Astrocyte (in vitro differentiated cells and primary cell): ENCODE measurements at regions not wholly inside any gene's neighbourhood (a gene's known extent, or its start where the extent isn't known, plus 50 kb on each side); places are given as distances from the start of the nearest gene placed in this dataset.

Experiments used
- DNase-seq: peaks from one replicate; pipeline ENCODE4 v3.0.0-alpha.2; 2010; ENCODE audit warnings: low read depth
- FAIRE-seq: peaks from 2 replicates; lab custom pipeline; 2011; peaks lifted over from hg19 to GRCh38; lab: Jason Lieb, UNC
- H2AFZ ChIP-seq: 2 replicates; pipeline ENCODE4 v1.6.0; 2012; ENCODE audit warnings: low read depth, low read length, inconsistent platforms
- H3K27ac ChIP-seq: 2 replicates; pipeline ENCODE4 v1.5.1; 2011; ENCODE audit warnings: low read depth, low read length, inconsistent platforms
- H3K27me3 ChIP-seq: 2 replicates; pipeline ENCODE4 v1.6.0; 2011; ENCODE audit warnings: low read length, inconsistent platforms; ENCODE audit not compliant: insufficient read depth
- H3K36me3 ChIP-seq: 2 replicates; pipeline ENCODE4 v1.5.1; 2011; ENCODE audit warnings: low read length, inconsistent platforms; ENCODE audit not compliant: insufficient read depth
- H3K4me1 ChIP-seq: 2 replicates; pipeline ENCODE4 v1.5.1; 2011; ENCODE audit warnings: low read length, inconsistent platforms; ENCODE audit not compliant: insufficient read depth
- H3K4me2 ChIP-seq: 2 replicates; pipeline ENCODE4 v1.6.0; 2012; ENCODE audit warnings: low read length, inconsistent platforms
- H3K4me3 ChIP-seq: 2 replicates; pipeline ENCODE4 v1.5.1; 2011; ENCODE audit warnings: low read depth, mild to moderate bottlenecking, low read length, inconsistent platforms; ENCODE audit not compliant: insufficient read depth
- H3K79me2 ChIP-seq: 2 replicates; pipeline ENCODE4 v1.6.0; 2012; ENCODE audit warnings: mild to moderate bottlenecking, low read length, inconsistent platforms; ENCODE audit not compliant: insufficient read depth
- H3K9ac ChIP-seq: 2 replicates; pipeline ENCODE4 v1.6.0; 2012; ENCODE audit warnings: mild to moderate bottlenecking, low read length, inconsistent platforms
- H3K9me3 ChIP-seq: 2 replicates; pipeline ENCODE4 v1.5.1; 2012; ENCODE audit warnings: low read depth, mild to moderate bottlenecking, low read length, inconsistent platforms; ENCODE audit not compliant: insufficient read depth
- H4K20me1 ChIP-seq: 2 replicates; pipeline ENCODE4 v1.6.0; 2012; ENCODE audit warnings: low read length, inconsistent platforms; ENCODE audit not compliant: insufficient read depth
- H3K27ac Mint-ChIP-seq: one replicate; pipeline ENCODE4 v1.8.0; 2021; ENCODE audit warnings: mild to moderate bottlenecking, mixed read lengths; ENCODE audit not compliant: unreplicated experiment
- H3K27me3 Mint-ChIP-seq: one replicate; pipeline ENCODE4 v1.8.0; 2021; ENCODE audit warnings: low read depth, mixed read lengths; ENCODE audit not compliant: unreplicated experiment
- H3K36me3 Mint-ChIP-seq: one replicate; pipeline ENCODE4 v1.8.0; 2021; ENCODE audit warnings: low read depth, mixed read lengths; ENCODE audit not compliant: unreplicated experiment
- H3K4me1 Mint-ChIP-seq: one replicate; pipeline ENCODE4 v1.8.0; 2021; ENCODE audit warnings: low read depth, mixed read lengths; ENCODE audit not compliant: unreplicated experiment
- H3K4me3 Mint-ChIP-seq: one replicate; pipeline ENCODE4 v1.8.0; 2021; ENCODE audit warnings: mild to moderate bottlenecking, moderate library complexity, mixed read lengths; ENCODE audit not compliant: unreplicated experiment
- H3K9me3 Mint-ChIP-seq: one replicate; pipeline ENCODE4 v1.8.0; 2021; ENCODE audit warnings: mild to moderate bottlenecking, mixed read lengths; ENCODE audit not compliant: unreplicated experiment
- EZH2 ChIP-seq: IDR thresholded peaks from 2 replicates; pipeline ENCODE4 v1.6.1; 2012; ENCODE audit warnings: mild to moderate bottlenecking, low read length, inconsistent platforms; ENCODE audit not compliant: insufficient read depth
- TF ChIP-seq, protein P1 (sequence below): IDR thresholded peaks from 2 replicates; pipeline ENCODE4 v1.5.1; 2011; ENCODE audit warnings: low read depth, mild to moderate bottlenecking, inconsistent platforms, low read length, moderate library complexity; ENCODE audit not compliant: insufficient read depth

DNA sequence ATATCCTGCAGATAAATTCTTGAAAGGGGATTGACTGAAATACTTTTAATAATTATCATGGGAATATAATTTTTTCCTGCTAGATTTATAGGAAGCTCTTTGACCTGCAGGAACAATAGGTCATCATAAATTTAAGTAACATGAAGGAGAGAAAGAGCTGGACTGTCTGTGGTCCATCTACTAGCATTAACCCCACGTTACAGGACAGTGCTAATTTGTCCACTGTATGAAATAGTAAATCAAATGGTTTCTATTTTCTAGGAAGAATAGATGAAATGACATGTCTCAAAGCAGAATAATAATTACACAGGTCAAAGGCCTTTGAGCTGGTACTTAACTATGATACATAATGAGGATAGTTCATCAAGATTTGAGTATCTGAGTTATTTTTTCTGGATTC, 825.4 kb upstream of the CNTN5 start:
- no peak for DNase-seq
- H3K4me2 ChIP-seq = no peak overlapping the region
- Mint-ChIP-seq H3K4me1 (no peaks in the 10 kb centered on the region), H3K27ac (no peak overlapping the region), H3K27me3 (no peaks in the 10 kb centered on the region), H3K36me3 (no peaks in the 10 kb centered on the region), H3K4me3 (no peak overlapping the region), H3K9me3 (no peaks in the 10 kb centered on the region)
- no peaks in the 10 kb centered on the region for H3K36me3 ChIP-seq
- no peak overlapping the region for H3K9ac ChIP-seq
- H4K20me1 ChIP-seq = no peaks in the 10 kb centered on the region
- no peak overlapping the region for H3K4me3 ChIP-seq
- no peak for FAIRE-seq
- H3K27me3 ChIP-seq = no peaks in the 10 kb centered on the region
- H3K4me1 ChIP-seq = no peaks in the 10 kb centered on the region
- TF ChIP-seq, protein P1, sequence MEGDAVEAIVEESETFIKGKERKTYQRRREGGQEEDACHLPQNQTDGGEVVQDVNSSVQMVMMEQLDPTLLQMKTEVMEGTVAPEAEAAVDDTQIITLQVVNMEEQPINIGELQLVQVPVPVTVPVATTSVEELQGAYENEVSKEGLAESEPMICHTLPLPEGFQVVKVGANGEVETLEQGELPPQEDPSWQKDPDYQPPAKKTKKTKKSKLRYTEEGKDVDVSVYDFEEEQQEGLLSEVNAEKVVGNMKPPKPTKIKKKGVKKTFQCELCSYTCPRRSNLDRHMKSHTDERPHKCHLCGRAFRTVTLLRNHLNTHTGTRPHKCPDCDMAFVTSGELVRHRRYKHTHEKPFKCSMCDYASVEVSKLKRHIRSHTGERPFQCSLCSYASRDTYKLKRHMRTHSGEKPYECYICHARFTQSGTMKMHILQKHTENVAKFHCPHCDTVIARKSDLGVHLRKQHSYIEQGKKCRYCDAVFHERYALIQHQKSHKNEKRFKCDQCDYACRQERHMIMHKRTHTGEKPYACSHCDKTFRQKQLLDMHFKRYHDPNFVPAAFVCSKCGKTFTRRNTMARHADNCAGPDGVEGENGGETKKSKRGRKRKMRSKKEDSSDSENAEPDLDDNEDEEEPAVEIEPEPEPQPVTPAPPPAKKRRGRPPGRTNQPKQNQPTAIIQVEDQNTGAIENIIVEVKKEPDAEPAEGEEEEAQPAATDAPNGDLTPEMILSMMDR = no peak
- TF ChIP-seq EZH2 = no peak
- no peak overlapping the region for H3K27ac ChIP-seq
- H3K79me2 ChIP-seq = no peaks in the 10 kb centered on the region
- no peaks in the 10 kb centered on the region for H3K9me3 ChIP-seq
- no peak overlapping the region for H2AFZ ChIP-seq

DNA sequence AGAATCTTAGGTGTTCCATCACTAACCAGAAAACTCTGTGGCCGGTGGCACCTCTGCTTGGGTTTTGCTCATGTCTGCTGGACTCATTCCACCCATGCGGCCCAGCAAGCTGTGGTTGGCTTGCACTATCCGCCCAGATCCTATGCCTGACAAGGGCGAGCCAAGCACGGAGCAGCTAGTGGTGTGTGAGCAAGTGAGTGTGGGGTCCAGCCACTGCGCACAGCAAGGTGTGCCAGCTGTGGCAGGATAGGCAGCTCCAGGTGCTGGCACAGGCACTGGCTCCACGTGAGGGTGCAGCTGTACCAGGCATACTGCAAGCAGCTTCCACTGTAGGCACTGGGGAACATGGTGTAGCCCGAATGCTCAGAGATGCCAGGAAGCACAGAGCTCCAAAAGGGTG, 813.7 kb upstream of the CNTN5 start:
- no peak overlapping the region for H3K9ac ChIP-seq
- no peak overlapping the region for H3K4me2 ChIP-seq
- no peaks in the 10 kb centered on the region for H3K36me3 ChIP-seq
- no peaks in the 10 kb centered on the region for H4K20me1 ChIP-seq
- TF ChIP-seq EZH2 = no peak
- TF ChIP-seq, protein P1 = no peak
- H3K4me1 ChIP-seq = no peaks in the 10 kb centered on the region
- FAIRE-seq (no peak), DNase-seq (no peak)
- Mint-ChIP-seq H3K36me3 (no peaks in the 10 kb centered on the region), H3K4me3 (no peak overlapping the region), H3K27me3 (no peaks in the 10 kb centered on the region), H3K27ac (no peak overlapping the region), H3K9me3 (no peaks in the 10 kb centered on the region), H3K4me1 (no peaks in the 10 kb centered on the region)
- no peak overlapping the region for H3K27ac ChIP-seq
- H3K9me3 ChIP-seq = no peaks in the 10 kb centered on the region
- no peak overlapping the region for H2AFZ ChIP-seq
- no peaks in the 10 kb centered on the region for H3K79me2 ChIP-seq
- no peak overlapping the region for H3K4me3 ChIP-seq
- no peaks in the 10 kb centered on the region for H3K27me3 ChIP-seq

DNA sequence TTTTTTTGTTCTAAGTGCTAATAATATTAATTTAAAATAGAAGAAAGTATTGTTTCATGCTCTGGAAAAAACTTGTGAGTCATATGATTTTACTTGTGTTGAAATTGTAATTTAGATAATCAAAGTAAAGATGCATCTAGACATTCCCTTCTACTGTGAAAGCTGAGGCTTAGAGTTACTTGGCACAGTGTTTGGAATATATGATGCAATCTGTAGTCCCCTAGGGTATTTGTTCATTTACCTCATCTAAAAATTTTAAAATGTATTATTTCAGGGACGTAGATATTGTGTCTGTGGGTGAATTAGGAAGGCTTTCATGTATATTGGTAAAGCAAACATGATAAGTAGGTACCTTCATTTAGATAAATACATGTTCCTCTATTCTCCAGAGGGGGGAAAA, 793.5 kb upstream of the CNTN5 start:
- Histone ChIP-seq H3K4me1 (no peaks in the 10 kb centered on the region), H3K36me3 (no peaks in the 10 kb centered on the region), H2AFZ (no peak overlapping the region), H3K4me3 (no peak overlapping the region), H3K9ac (no peak overlapping the region), H3K27me3 (no peaks in the 10 kb centered on the region), H4K20me1 (no peaks in the 10 kb centered on the region), H3K9me3 (no peaks in the 10 kb centered on the region), H3K27ac (no peak overlapping the region), H3K4me2 (no peak overlapping the region), H3K79me2 (no peaks in the 10 kb centered on the region)
- FAIRE-seq (no peak), DNase-seq (no peak)
- no peaks in the 10 kb centered on the region for H3K27me3 Mint-ChIP-seq
- H3K27ac Mint-ChIP-seq = no peak overlapping the region
- no peak overlapping the region for H3K4me3 Mint-ChIP-seq
- H3K4me1 Mint-ChIP-seq = no peaks in the 10 kb centered on the region
- no peaks in the 10 kb centered on the region for H3K36me3 Mint-ChIP-seq
- TF ChIP-seq EZH2 = no peak
- TF ChIP-seq, protein P1 = no peak
- H3K9me3 Mint-ChIP-seq = no peaks in the 10 kb centered on the region
